ENCODE measurements at regions not wholly inside any gene's neighbourhood (a gene's known extent, or its start where the extent isn't known, plus 50 kb on each side); places are given as distances from the start of the nearest gene placed in this dataset.

- POLR2A ChIA-PET (ENCODE audit: partially characterized antibody), result interaction anchor here (1.2 kb wide), 1 partner anchor 37 kb away, joined by 4 read pairs; no protein-coding TSS in a partner anchor
- no peaks in the 10 kb centered on the region for H3K79me2 ChIP-seq (ENCODE audit: control insufficient read depth in 1 of 2, insufficient read depth in 2 of 2, low read length in 2 of 2)
- no peaks in the 10 kb centered on the region for H4K20me1 ChIP-seq (replicated peaks in 1 of 2; ENCODE audit: control insufficient read depth in 1 of 2, insufficient read depth in 2 of 2, low read length in 2 of 2)
- H3K14ac ChIP-seq (ENCODE audit: insufficient read length), result no peak overlapping the region
- no peak overlapping the region for H2BK20ac ChIP-seq (ENCODE audit: low read length)
- no peak overlapping the region for H3K27ac ChIP-seq (ENCODE audit: low read depth, low read length)
- H3K9ac ChIP-seq (replicated peaks in 1 of 4; ENCODE audit: extremely low read depth in 1 of 4, low read depth in 3 of 4, low read length in 3 of 4), result no peak overlapping the region
- no peak overlapping the region for H2AK5ac ChIP-seq (ENCODE audit: low read depth, low read length)
- H2BK15ac ChIP-seq (ENCODE audit: low read length), result no peak overlapping the region
- H3K4me3 ChIP-seq (ENCODE audit: extremely low read depth in 1 of 4, insufficient read depth in 2 of 4, low read depth in 3 of 4, low read length in 4 of 4), result no peak overlapping the region
- no peaks in the 10 kb centered on the region for H3K36me3 ChIP-seq (ENCODE audit: control insufficient read depth in 2 of 4, insufficient read depth in 4 of 4, low read length in 3 of 4)
- H3K23ac ChIP-seq (ENCODE audit: insufficient read length), result no peak overlapping the region
- H4K5ac ChIP-seq (ENCODE audit: insufficient read length, low read depth, low read length), result no peak overlapping the region
- H3K56ac ChIP-seq (replicated peaks; ENCODE audit: insufficient read length, low read depth, low read length), result no peak overlapping the region
- CTCF ChIA-PET (ENCODE audit: partially characterized antibody), result interaction anchor here (0.7 to 1.0 kb wide), 2 partner anchors 53 to 171 kb away, joined by 3 read pairs; no protein-coding TSS in a partner anchor
- H2BK120ac ChIP-seq (replicated peaks; ENCODE audit: low read depth, low read length), result no peak overlapping the region
- H4K91ac ChIP-seq (replicated peaks; ENCODE audit: insufficient read length, low read length), result no peak overlapping the region
- H4K8ac ChIP-seq (ENCODE audit: extremely low read depth, insufficient read depth, low read length), result no peak overlapping the region
- no peaks in the 10 kb centered on the region for H3K79me1 ChIP-seq (ENCODE audit: low read depth, low read length)
- no peaks in the 10 kb centered on the region for H3K23me2 ChIP-seq (ENCODE audit: low read depth, low read length)
- no peaks in the 10 kb centered on the region for H3K9me3 ChIP-seq (ENCODE audit: insufficient read depth in 2 of 2, low read depth in 1 of 2, low read length in 1 of 2)
- H3K4me2 ChIP-seq (ENCODE audit: insufficient read depth in 1 of 2, low read depth in 2 of 2, low read length in 2 of 2), result no peak overlapping the region
- FAIRE-seq (no peak), DNase-seq (ENCODE audit: low read depth in 1 of 2, low spot score in 2 of 2) (no peak)
- no peak overlapping the region for H2AFZ ChIP-seq (ENCODE audit: low read length)
- no peak overlapping the region for H3K4ac ChIP-seq (replicated peaks; ENCODE audit: insufficient read length, low read depth, low read length)
- no peak overlapping the region for H2BK5ac ChIP-seq (ENCODE audit: low read depth, low read length)
- H3K18ac ChIP-seq (ENCODE audit: extremely low read depth, low read length), result no peak overlapping the region
- no peaks in the 10 kb centered on the region for H3K4me1 ChIP-seq (replicated peaks in 1 of 4; ENCODE audit: control insufficient read depth in 3 of 4, insufficient read depth in 4 of 4, low read length in 3 of 4)
- no peak overlapping the region for H2BK12ac ChIP-seq (ENCODE audit: low read depth, low read length)
- no peaks in the 10 kb centered on the region for H3K27me3 ChIP-seq (replicated peaks in 1 of 4; ENCODE audit: control insufficient read depth in 3 of 4, extremely low read depth in 1 of 4, insufficient read depth in 3 of 4, low read length in 3 of 4)
- TF ChIP-seq YY1 (IDR thresholded peaks at IDR 0.05; ENCODE audit: low read depth, low read length), result no peak
- TF ChIP-seq KDM5A (IDR thresholded peaks at IDR 0.05; ENCODE audit: low read length), result no peak
- TF ChIP-seq EZH2 (IDR thresholded peaks at IDR 0.05; ENCODE audit: low read depth, low read length, severe bottlenecking), result no peak
- no peak for TF ChIP-seq ASH2L (IDR thresholded peaks at IDR 0.05; ENCODE audit: low read length)
- no peak for TF ChIP-seq RBBP5 (IDR thresholded peaks at IDR 0.05; ENCODE audit: borderline replicate concordance, low read depth, low read length)
- TF ChIP-seq TAF7 (optimal IDR thresholded peaks at IDR 0.05; ENCODE audit: borderline replicate concordance, low read depth, low read length), result no peak
- no peak for TF ChIP-seq SP1 (IDR thresholded peaks at IDR 0.05; ENCODE audit: low read depth, low read length)
- TF ChIP-seq SRF (IDR thresholded peaks at IDR 0.05; ENCODE audit: low read depth, low read length), result no peak
- no peak for TF ChIP-seq FOSL1 (IDR thresholded peaks at IDR 0.05; ENCODE audit: insufficient read depth, low read depth, low read length)
- TF ChIP-seq RNF2 (IDR thresholded peaks at IDR 0.05; ENCODE audit: borderline replicate concordance, low read depth, low read length, missing control alignments, poor library complexity, severe bottlenecking), result no peak
- no peak for TF ChIP-seq GTF2F1 (IDR thresholded peaks at IDR 0.05; ENCODE audit: borderline replicate concordance, low read depth, low read length)
- no peak for TF ChIP-seq MAX (IDR thresholded peaks at IDR 0.05)
- no peak for TF ChIP-seq CREB1 (IDR thresholded peaks at IDR 0.05)
- TF ChIP-seq E2F6 (IDR thresholded peaks at IDR 0.05), result no peak
These were observed 144.3 kb upstream of the SALL4 start for GRCh38 chr20:51946586-51946985.

Measured in H1 (cell line).